ENCODE measurements at regions not wholly inside any gene's neighbourhood (a gene's known extent, or its start where the extent isn't known, plus 50 kb on each side); places are given as distances from the start of the nearest gene placed in this dataset.
"Not testable (repeated sequence)": the region's sequence is repeated elsewhere in the genome, so short reads cannot be mapped to it uniquely, and the experiment has no call there.

DNA sequence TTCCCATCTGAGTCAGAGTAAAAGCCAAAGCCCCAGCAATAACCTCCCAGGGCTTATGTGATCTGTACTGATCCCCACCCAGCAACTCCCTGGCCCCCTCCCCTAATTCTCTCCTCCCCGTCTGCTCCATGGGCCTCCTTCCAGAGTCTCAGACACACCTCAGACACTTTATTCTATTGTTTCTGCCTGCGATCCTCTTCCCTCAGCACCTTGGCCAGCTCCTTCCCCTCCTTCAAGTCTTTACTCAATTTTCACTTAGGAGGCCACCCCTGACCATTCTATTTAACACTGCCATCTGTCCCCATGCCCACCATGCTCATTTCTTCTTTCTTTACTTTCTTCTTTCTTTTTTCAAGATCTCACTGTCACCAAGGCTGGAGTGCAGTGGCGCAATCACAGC is 81.0 kb upstream of the COBL start:
- TF ChIP-seq, protein P1, sequence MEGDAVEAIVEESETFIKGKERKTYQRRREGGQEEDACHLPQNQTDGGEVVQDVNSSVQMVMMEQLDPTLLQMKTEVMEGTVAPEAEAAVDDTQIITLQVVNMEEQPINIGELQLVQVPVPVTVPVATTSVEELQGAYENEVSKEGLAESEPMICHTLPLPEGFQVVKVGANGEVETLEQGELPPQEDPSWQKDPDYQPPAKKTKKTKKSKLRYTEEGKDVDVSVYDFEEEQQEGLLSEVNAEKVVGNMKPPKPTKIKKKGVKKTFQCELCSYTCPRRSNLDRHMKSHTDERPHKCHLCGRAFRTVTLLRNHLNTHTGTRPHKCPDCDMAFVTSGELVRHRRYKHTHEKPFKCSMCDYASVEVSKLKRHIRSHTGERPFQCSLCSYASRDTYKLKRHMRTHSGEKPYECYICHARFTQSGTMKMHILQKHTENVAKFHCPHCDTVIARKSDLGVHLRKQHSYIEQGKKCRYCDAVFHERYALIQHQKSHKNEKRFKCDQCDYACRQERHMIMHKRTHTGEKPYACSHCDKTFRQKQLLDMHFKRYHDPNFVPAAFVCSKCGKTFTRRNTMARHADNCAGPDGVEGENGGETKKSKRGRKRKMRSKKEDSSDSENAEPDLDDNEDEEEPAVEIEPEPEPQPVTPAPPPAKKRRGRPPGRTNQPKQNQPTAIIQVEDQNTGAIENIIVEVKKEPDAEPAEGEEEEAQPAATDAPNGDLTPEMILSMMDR (IDR thresholded peaks at IDR 0.05) = not testable (repeated sequence)
- TF ChIP-seq POLR2A (IDR thresholded peaks at IDR 0.05) = not testable (repeated sequence)

All from thyroid gland (tissue), 4 donors.